ENCODE measurements at regions not wholly inside any gene's neighbourhood (a gene's known extent, or its start where the extent isn't known, plus 50 kb on each side); places are given as distances from the start of the nearest gene placed in this dataset.

DNA sequence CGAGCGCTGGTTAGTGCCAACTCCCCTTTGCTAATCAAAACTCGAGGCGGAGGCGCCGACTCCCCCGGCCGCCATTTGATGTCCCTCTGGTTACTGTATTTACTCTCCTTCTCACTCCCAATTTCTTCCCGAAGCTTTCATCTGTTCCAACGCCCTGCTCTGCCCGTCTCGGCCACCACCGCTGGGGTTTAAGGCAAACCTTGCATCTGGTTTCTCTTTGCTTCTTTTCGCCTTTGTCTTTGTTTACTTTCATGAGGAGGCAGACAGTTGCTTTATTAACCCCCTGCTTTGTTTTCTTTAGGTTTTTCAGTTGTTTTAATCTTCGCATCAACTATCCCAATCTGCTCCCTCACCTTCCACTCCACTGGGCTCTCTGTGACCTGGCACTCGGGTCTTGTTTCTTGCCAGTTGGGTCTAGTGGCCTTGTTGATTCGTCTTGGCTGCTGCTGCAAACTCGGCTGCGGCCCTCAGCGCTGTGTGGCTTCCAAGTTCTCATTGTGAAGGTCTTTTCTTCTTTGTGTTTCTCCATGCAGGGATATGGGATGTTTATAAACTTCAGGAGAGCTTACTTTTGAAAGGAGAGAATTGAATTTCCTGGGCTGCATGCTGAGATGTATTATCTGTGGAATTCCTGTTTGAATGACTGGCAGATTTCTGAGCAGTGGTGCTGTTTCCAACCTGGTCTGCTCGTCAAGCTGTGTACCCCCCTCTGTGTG is 155.1 kb downstream of the CDC5L start:
- intact Hi-C loops (cut with micrococcal nuclease) = no loop called here
- H3K27me3 Mint-ChIP-seq = peaks cover 19% of the 10 kb centered on the region
- no peak overlapping the region for H3K4me3 Mint-ChIP-seq
- H3K9me3 Mint-ChIP-seq = no peaks in the 10 kb centered on the region
- ChIA-PET POLR2A (no interaction called here), CTCF (no interaction called here)
- DNase-seq (no peak), ATAC-seq (ENCODE audit: low read depth) (no peak)
- no peak overlapping the region for H3K27ac Mint-ChIP-seq
- TF ChIP-seq, protein P1, sequence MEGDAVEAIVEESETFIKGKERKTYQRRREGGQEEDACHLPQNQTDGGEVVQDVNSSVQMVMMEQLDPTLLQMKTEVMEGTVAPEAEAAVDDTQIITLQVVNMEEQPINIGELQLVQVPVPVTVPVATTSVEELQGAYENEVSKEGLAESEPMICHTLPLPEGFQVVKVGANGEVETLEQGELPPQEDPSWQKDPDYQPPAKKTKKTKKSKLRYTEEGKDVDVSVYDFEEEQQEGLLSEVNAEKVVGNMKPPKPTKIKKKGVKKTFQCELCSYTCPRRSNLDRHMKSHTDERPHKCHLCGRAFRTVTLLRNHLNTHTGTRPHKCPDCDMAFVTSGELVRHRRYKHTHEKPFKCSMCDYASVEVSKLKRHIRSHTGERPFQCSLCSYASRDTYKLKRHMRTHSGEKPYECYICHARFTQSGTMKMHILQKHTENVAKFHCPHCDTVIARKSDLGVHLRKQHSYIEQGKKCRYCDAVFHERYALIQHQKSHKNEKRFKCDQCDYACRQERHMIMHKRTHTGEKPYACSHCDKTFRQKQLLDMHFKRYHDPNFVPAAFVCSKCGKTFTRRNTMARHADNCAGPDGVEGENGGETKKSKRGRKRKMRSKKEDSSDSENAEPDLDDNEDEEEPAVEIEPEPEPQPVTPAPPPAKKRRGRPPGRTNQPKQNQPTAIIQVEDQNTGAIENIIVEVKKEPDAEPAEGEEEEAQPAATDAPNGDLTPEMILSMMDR (IDR thresholded peaks at IDR 0.05) = no peak
- H3K4me1 Mint-ChIP-seq = no peaks in the 10 kb centered on the region
- H3K36me3 Mint-ChIP-seq (ENCODE audit: low read depth) = no peaks in the 10 kb centered on the region

DNA sequence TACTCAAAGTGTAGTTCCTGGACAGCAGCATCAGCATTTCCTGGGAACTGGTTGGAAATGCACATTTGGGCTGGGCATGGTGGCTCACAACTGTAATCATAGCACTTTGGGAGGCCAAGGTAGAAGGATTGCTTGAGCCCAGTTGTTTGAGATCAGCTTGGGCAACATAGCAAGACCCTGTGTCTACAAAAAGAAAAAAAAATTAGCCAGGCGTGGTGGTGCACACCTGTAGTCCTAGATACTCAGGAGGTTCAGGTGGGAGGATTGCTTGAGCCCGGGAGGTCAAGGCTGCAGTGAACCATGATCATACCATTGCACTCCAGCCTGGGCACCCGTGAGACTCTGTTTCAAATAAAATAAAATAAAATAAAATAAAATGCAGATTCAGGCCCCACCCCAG is 156.2 kb downstream of the CDC5L start:
- intact Hi-C loops (cut with micrococcal nuclease) = no loop called here
- H3K4me3 Mint-ChIP-seq = no peak overlapping the region
- ChIA-PET CTCF (no interaction called here), POLR2A (no interaction called here)
- no peaks in the 10 kb centered on the region for H3K4me1 Mint-ChIP-seq
- no peaks in the 10 kb centered on the region for H3K9me3 Mint-ChIP-seq
- H3K27ac Mint-ChIP-seq = no peak overlapping the region
- ATAC-seq (ENCODE audit: low read depth) (no peak), DNase-seq (no peak)
- H3K36me3 Mint-ChIP-seq (ENCODE audit: low read depth) = no peaks in the 10 kb centered on the region
- TF ChIP-seq, protein P1 (IDR thresholded peaks at IDR 0.05) = no peak
- peaks cover 19% of the 10 kb centered on the region for H3K27me3 Mint-ChIP-seq

DNA sequence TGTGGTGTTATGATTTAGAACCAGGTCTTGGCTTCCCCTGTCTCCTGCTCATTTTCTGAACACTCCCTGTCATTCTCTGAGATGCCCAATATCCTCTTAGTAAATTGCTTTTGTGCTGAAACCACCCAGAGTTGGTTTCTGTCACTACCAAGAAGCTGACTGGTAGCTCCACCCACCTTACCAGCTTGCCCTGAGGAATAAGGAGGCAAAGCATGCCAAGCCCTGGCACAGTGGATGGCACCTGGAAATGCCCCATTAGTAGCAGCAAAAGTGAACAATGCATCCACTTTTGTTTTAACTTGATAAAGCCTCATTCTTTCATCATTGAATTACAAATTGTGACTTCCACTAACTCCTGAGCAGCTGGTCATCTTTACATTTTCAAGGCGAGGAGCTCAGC is 157.7 kb downstream of the CDC5L start:
- ChIA-PET CTCF (no interaction called here), POLR2A (no interaction called here)
- no peak overlapping the region for H3K4me3 Mint-ChIP-seq
- H3K9me3 Mint-ChIP-seq = no peaks in the 10 kb centered on the region
- H3K36me3 Mint-ChIP-seq (ENCODE audit: low read depth) = no peaks in the 10 kb centered on the region
- intact Hi-C loops (cut with micrococcal nuclease) = no loop called here
- no peak overlapping the region for H3K27ac Mint-ChIP-seq
- H3K27me3 Mint-ChIP-seq = peaks cover 19% of the 10 kb centered on the region
- ATAC-seq (ENCODE audit: low read depth) = no peak
- no peak for DNase-seq
- no peaks in the 10 kb centered on the region for H3K4me1 Mint-ChIP-seq
- TF ChIP-seq, protein P1 (IDR thresholded peaks at IDR 0.05) = no peak

DNA sequence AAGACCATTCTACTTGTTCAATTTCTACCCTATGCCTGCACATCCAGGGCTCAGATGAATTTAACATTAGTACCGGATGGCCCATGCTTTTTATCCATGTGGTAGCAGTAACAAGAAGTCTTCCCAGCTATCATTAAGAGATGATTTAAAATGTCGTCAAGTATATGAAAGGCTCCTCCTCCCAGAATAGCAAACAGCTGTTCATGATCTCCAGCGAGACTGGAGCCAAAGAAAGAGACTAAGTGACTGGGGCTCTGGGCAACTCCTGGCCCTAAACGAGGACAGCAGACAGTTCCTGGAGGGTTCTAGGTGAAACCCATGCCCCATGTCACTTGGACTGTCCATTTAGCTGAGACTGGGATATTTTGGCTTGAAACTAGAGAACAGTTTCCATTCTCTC is 160.8 kb downstream of the CDC5L start:
- DNase-seq (no peak), ATAC-seq (ENCODE audit: low read depth) (no peak)
- Mint-ChIP-seq H3K4me1 (no peaks in the 10 kb centered on the region), H3K4me3 (no peak overlapping the region), H3K27me3 (peaks cover 6% of the 10 kb centered on the region), H3K27ac (no peak overlapping the region), H3K9me3 (no peaks in the 10 kb centered on the region), H3K36me3 (ENCODE audit: low read depth) (no peaks in the 10 kb centered on the region)
- ChIA-PET CTCF (no interaction called here), POLR2A (no interaction called here)
- intact Hi-C loops (cut with micrococcal nuclease) = no loop called here
- TF ChIP-seq, protein P1 (IDR thresholded peaks at IDR 0.05) = no peak

DNA sequence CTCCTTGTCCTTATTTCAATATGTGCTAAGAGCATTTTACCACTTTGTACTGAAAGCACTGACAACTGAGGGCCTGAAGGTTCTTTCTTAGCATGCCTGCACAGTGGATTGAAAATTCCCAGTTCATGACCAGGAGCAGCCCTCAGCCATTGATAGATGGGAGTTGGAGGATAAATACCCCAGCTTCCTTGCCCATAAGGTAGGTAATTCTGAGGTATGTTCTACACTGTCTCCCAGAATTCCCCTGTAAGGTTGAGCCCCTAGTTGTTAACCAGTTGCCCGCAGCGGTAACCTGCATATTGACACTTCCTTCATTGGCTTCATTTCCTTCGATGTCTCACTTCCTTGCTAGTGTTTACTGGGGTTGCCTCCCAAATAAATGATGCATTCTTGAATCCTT is 162.0 kb downstream of the CDC5L start:
- CTCF ChIA-PET = no interaction called here

More for the DNA sequence above, 162.0 kb downstream of the CDC5L start:
- no peaks in the 10 kb centered on the region for H3K27me3 Mint-ChIP-seq
- no peak overlapping the region for H3K27ac Mint-ChIP-seq
- no peak overlapping the region for H3K4me3 Mint-ChIP-seq
- no peak for ATAC-seq (ENCODE audit: low read depth)
- H3K36me3 Mint-ChIP-seq (ENCODE audit: low read depth) = no peaks in the 10 kb centered on the region
- H3K9me3 Mint-ChIP-seq = no peaks in the 10 kb centered on the region
- TF ChIP-seq, protein P1 (IDR thresholded peaks at IDR 0.05) = no peak
- DNase-seq = no peak
- intact Hi-C loops (cut with micrococcal nuclease) = no loop called here
- no peaks in the 10 kb centered on the region for H3K4me1 Mint-ChIP-seq
- POLR2A ChIA-PET = no interaction called here
